ENCODE measurements at regions not wholly inside any gene's neighbourhood (a gene's known extent, or its start where the extent isn't known, plus 50 kb on each side); places are given as distances from the start of the nearest gene placed in this dataset.

DNA sequence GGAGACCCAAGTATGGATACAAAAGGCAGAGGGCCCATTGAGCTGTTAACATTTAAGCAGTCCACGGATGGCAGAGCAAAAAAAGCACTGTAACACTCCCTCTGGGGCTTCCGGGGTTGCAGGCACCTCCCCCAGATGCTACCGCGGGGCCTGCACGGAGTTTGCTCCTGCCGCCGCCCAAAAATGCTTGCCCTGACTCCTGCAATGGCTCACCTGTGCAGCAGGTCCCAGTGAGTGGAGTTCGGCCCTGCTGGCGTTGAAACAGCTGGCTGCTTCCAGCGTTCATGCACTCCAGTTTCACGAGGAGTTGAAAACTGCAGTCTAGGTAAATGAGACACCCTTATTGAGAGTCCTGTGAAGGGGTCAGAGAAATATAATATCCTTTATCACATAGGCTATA lies 832.8 kb downstream of the NCAM2 start (continued):
- TF ChIP-seq, protein P1, sequence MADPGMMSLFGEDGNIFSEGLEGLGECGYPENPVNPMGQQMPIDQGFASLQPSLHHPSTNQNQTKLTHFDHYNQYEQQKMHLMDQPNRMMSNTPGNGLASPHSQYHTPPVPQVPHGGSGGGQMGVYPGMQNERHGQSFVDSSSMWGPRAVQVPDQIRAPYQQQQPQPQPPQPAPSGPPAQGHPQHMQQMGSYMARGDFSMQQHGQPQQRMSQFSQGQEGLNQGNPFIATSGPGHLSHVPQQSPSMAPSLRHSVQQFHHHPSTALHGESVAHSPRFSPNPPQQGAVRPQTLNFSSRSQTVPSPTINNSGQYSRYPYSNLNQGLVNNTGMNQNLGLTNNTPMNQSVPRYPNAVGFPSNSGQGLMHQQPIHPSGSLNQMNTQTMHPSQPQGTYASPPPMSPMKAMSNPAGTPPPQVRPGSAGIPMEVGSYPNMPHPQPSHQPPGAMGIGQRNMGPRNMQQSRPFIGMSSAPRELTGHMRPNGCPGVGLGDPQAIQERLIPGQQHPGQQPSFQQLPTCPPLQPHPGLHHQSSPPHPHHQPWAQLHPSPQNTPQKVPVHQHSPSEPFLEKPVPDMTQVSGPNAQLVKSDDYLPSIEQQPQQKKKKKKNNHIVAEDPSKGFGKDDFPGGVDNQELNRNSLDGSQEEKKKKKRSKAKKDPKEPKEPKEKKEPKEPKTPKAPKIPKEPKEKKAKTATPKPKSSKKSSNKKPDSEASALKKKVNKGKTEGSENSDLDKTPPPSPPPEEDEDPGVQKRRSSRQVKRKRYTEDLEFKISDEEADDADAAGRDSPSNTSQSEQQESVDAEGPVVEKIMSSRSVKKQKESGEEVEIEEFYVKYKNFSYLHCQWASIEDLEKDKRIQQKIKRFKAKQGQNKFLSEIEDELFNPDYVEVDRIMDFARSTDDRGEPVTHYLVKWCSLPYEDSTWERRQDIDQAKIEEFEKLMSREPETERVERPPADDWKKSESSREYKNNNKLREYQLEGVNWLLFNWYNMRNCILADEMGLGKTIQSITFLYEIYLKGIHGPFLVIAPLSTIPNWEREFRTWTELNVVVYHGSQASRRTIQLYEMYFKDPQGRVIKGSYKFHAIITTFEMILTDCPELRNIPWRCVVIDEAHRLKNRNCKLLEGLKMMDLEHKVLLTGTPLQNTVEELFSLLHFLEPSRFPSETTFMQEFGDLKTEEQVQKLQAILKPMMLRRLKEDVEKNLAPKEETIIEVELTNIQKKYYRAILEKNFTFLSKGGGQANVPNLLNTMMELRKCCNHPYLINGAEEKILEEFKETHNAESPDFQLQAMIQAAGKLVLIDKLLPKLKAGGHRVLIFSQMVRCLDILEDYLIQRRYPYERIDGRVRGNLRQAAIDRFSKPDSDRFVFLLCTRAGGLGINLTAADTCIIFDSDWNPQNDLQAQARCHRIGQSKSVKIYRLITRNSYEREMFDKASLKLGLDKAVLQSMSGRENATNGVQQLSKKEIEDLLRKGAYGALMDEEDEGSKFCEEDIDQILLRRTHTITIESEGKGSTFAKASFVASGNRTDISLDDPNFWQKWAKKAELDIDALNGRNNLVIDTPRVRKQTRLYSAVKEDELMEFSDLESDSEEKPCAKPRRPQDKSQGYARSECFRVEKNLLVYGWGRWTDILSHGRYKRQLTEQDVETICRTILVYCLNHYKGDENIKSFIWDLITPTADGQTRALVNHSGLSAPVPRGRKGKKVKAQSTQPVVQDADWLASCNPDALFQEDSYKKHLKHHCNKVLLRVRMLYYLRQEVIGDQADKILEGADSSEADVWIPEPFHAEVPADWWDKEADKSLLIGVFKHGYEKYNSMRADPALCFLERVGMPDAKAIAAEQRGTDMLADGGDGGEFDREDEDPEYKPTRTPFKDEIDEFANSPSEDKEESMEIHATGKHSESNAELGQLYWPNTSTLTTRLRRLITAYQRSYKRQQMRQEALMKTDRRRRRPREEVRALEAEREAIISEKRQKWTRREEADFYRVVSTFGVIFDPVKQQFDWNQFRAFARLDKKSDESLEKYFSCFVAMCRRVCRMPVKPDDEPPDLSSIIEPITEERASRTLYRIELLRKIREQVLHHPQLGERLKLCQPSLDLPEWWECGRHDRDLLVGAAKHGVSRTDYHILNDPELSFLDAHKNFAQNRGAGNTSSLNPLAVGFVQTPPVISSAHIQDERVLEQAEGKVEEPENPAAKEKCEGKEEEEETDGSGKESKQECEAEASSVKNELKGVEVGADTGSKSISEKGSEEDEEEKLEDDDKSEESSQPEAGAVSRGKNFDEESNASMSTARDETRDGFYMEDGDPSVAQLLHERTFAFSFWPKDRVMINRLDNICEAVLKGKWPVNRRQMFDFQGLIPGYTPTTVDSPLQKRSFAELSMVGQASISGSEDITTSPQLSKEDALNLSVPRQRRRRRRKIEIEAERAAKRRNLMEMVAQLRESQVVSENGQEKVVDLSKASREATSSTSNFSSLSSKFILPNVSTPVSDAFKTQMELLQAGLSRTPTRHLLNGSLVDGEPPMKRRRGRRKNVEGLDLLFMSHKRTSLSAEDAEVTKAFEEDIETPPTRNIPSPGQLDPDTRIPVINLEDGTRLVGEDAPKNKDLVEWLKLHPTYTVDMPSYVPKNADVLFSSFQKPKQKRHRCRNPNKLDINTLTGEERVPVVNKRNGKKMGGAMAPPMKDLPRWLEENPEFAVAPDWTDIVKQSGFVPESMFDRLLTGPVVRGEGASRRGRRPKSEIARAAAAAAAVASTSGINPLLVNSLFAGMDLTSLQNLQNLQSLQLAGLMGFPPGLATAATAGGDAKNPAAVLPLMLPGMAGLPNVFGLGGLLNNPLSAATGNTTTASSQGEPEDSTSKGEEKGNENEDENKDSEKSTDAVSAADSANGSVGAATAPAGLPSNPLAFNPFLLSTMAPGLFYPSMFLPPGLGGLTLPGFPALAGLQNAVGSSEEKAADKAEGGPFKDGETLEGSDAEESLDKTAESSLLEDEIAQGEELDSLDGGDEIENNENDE (IDR thresholded peaks at IDR 0.05; ENCODE audit: insufficient replicate concordance, low read length) = no peak
- TF ChIP-seq POU5F1 (IDR thresholded peaks at IDR 0.05; ENCODE audit: low read depth, low read length) (no peak), SUZ12 (IDR thresholded peaks at IDR 0.05; ENCODE audit: low read length) (no peak), MAX (IDR thresholded peaks at IDR 0.05) (no peak), RXRA (IDR thresholded peaks at IDR 0.05; ENCODE audit: insufficient read depth, low read depth, low read length) (no peak), POLR2A (IDR thresholded peaks at IDR 0.05; ENCODE audit: control extremely low read depth in 1 of 2, low read depth in 2 of 2, low read length in 2 of 2) (no peak), SP4 (IDR thresholded peaks at IDR 0.05; ENCODE audit: low read length) (no peak), TAF7 (optimal IDR thresholded peaks at IDR 0.05; ENCODE audit: borderline replicate concordance, low read depth, low read length) (no peak), GABPA (IDR thresholded peaks at IDR 0.05; ENCODE audit: borderline replicate concordance, insufficient read depth, low read length) (no peak), CBX8 (IDR thresholded peaks at IDR 0.05; ENCODE audit: borderline replicate concordance, low read depth, low read length) (no peak)
- TF ChIP-seq, protein P2, sequence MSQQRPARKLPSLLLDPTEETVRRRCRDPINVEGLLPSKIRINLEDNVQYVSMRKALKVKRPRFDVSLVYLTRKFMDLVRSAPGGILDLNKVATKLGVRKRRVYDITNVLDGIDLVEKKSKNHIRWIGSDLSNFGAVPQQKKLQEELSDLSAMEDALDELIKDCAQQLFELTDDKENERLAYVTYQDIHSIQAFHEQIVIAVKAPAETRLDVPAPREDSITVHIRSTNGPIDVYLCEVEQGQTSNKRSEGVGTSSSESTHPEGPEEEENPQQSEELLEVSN (IDR thresholded peaks at IDR 0.05) = no peak

Data from H1 (cell line).